ENCODE measurements at regions not wholly inside any gene's neighbourhood (a gene's known extent, or its start where the extent isn't known, plus 50 kb on each side); places are given as distances from the start of the nearest gene placed in this dataset.

DNA sequence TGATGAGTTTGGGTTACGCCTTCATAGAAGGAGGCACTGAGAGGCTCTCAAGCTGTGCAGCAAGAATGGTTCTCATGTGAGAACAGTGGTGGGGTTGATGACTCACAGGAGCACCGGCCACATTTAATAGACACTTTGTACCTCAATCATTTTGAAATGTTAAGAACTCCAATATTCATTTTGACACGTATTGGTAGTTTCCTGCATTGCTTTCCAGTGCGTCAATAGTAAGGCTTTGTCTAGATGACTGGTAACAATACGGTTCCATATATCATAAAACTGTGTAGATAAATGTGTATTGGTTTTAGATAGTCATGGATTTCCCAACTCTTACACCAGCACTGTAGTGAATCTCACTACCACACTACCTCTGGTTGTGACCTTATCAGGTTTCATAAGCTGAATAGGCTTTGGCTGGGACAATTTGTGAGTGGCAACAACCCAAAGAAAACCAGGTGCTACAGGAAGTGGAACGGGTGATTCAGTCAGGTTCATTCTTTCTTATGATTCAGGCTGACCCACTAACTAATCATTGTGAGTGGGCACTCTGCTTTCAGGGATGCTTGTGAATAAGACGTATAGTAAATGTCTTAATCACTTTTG lies 362.6 kb downstream of the KLF5 start:
- DNase-seq, result no peak

GRCh38 chr13:73419186-73419585 lies 360.4 kb downstream of the KLF5 start:
- DNase-seq, result no peak

DNA sequence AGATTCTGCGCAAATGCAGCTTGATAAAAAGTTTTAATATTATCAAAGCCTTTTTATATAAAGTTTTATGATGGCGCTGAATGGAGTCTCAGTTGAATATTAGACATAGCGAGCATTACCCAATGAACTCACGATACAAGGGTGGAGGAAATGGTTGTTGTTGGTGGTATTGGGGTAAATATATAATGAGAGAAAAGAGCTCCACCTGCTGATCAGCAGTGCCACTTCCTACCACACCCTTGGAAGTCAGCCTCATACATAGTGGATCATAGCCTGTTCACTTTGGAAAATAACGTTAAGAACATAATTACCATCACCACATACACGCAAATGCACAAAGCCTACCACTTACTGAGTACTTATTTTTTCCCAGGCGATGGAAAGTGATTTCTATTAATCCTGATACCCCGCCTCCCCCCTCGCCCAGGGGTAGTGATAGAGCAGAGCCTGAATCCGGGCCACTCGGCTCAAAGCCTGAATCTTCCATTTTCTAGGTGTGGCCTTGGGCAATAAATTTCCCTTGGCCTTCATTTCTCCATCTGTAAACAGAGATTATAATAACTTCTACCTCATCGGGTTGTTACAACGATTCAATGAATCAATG lies 358.3 kb downstream of the KLF5 start:
- DNase-seq, result peak; percentile 36 to 55

DNA sequence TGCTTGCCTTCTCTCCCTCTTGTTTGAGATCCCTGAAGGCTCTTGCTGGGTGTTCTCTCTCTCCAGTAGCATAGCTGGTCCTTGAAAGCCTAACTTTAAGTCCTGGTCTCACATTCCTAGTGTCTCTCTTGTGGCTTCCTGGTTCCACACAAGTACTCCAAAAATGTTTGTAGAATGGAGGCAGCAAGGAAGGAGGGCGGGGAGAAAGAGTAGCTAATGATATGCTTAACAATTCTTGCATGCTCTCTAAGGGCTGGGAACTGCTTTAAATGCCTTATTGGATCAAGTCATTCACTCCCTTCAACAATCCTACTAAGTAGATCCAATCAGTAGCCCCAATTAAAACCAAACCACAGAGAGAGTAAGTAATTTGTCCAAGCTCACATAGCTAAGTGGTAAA lies 357.3 kb downstream of the KLF5 start:
- DNase-seq, result no peak

DNA sequence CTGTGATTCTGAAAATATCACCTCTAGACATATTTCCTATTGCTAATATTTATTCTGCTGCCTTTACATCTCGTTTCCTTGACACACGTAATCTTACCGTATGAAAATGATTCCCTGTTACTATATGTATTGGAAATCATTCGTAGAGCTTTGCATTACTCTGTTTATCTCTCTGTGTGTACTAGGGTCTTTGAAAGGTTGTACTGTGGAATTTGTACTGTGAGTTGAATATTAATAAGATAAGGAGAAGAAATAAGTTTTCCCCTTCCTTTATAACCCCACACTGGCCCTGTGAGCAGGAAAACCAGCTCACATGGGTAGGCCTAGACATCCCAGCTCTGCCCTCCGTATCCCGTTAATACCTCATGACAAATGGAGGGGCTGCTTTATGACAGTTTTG lies 354.9 kb downstream of the KLF5 start:
- DNase-seq, result no peak

GRCh38 chr13:73412933-73413332 lies 354.1 kb downstream of the KLF5 start:
- no peak for DNase-seq

DNA sequence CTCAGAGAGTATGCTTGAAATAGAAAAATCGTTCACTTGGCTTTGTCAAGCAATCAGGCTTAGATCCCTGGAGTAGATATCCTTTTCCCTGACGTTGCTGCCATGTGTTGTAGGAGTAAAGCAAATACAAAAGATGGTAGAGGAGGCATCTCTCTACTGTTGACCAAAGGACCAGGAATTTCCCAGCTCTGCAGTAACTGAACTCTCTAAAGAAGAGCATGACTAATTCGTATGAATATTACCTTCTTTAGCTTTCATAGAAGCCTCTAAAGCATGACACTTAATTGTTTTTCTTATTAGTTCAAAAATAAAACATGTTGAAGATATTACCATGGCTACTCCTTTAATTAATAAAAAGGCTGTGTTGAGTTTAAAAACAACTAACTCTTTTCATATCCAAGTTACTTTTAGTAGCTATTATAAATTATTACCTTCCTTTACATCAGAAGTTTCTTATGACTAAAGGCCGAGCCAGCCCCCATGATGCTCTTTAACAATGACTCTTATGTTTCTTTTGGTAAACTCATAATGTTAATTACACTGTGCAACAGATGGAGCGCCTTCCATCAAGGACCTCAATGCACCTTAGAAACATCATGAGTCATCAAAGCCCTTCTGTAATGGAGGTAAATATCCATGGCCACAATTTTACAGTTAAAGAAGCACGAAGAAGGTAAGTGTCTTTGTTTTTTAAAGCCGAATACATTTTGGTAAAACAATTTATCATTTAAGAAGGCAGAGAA lies 352.4 kb downstream of the KLF5 start:
- DNase-seq, result no peak

DNA sequence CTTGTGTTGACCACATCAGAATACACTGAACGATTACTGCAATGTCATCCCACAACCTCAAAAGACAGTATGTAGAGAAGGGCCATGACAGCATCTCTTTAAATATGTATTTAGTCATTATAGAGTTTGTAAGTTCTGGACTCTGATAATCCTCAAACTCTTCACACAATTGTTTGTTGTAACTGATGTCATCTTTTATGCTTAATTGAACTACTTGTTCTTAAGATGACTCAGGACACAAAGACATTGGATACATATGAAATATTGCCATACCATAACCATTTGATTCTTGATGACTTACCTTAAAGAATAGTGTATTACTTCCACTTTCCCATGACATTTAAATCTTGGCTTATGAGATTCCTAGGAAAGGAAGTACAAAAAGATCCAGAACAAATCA lies 347.6 kb downstream of the KLF5 start:
- DNase-seq, result no peak

DNA sequence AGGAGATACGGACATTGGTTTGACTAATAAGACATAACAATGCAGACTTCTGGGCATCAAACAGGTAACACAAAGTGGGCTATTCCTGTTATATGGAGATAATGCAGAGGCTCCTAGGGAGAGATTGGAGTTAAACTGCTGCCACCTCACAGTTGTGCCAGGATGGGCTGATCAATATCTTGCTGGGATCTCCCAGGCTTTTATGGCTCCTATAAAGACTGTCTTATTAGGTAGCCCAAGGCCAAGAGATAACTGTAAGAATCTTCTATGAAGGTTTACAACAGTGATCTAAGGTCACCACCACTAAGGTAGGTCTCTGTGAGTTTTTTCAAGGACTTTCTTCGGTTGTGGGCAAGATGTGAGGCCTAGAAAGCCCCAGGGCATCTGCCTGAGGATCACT lies 345.8 kb downstream of the KLF5 start:
- DNase-seq, result no peak

- no peak for DNase-seq
These were observed 344.7 kb downstream of the KLF5 start for GRCh38 chr13:73403355-73404120.

DNA sequence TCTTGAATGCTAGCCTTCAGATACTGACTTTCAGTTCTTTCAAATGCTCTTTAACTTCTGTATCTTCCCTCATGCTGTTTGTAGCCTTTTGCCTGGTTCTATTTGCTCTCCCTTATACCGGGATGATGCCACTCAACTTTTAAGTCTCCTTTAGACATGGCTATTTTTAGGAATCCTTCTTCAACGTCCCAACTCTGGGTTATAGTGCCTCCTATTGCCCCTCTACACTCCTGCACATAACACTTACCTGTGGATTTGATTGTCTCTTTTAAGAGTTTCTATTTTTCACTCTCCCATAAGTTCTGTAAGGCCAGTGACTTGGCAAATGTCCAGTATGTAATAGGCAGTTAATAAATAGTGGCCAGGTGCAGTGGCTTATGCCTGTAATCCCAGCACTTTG lies 343.0 kb downstream of the KLF5 start:
- peak in 1 of 2 experiments; percentile 9 for DNase-seq

DNA sequence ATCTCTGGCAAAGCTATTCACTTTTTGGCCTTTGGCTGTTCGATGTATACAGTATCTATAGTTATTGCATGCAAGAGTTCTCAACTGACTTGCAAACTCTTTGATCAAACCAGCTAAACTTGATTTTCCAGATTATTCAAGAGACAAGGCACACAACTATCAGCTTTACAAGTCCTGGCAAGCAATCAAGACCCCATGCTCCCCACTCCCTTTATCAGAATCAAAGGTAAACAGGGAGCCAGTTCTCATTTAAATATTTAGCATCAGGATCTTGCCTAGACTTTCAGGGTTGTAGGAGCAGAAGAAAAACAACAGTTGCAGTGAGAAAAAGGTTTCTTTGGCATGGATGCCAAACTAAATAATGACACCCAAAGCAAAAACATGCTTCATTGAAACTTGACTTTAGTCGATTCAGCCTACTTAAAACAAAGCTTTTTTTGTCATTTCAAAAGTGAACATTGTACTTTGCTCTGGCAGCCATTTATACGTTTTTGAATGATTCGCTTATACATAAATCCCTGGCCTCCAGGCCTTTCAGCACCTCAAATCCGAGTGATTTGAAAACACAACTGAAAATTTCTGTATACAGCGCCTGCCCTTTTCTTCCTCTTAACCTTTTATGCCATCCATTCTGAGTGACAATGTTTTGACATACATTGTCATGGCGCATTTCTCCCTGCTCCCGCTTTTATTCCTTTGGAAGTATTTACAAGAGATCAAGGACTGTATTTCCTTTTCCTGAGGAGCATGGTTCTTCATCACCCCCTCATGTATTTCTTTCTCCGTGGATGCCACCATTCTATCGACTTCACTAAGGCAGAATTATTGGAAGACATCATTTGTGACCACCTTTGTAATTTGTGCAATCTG lies 340.8 kb downstream of the KLF5 start:
- DNase-seq, result peak; percentile 62 to 87

DNA sequence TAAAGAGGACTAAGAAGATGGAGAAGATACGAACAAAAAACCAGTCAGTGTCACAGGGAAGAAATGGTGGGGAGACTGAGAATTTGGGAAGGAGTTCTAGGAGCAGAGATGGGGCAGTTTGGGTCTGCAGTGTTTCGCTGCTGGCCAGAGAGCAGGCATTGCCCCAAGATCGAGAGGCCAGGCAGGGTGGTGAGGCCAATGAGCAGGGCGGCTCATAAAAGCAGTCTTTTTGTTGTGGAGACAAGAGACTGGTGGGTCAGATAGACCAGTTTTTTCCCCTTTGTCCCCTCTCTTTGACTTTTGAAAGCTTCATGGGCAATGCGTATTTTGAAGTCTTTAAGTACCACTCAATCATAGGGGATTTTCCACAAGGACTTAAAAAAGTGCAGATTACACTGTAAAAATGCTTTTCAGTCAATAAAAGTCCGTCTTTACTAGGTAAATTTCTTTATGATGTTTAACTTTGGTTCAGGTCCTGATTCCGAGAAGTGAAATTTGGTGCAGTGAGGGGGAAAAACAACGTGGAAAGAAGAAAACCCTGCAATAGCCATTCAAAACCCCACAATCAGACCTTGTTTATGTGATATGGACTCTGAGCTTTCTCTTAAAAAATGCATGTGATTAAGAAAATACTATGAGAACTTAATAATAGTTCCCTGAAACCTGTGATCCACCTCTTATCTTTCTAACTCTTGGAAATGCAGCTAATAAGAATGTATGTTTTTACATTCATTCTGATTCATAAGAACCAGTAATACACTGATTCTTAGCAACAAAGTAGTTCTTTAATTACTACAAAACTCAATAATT lies 338.9 kb downstream of the KLF5 start:
- no peak for DNase-seq

GRCh38 chr13:73394066-73394465 lies 335.3 kb downstream of the KLF5 start:
- no peak for DNase-seq

DNA sequence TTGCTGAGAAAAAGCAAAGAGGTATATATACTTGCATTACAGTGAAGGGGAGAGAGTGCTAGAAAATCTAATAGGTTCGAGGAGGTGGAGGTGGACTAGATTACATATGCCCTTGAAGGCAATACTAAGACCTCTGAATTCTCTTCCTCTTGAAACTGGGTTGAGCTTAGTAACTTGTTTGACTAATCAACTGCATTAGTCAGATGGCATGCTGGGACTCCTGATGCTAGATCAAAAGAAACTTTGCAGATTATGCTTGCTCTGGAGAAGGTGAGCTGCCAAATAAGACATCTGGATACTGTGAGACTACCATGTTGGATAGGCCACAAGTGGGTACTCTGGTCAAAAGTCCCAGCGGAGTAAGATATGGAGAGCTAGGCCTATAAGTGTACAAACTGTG lies 331.3 kb downstream of the KLF5 start:
- no peak for DNase-seq

DNA sequence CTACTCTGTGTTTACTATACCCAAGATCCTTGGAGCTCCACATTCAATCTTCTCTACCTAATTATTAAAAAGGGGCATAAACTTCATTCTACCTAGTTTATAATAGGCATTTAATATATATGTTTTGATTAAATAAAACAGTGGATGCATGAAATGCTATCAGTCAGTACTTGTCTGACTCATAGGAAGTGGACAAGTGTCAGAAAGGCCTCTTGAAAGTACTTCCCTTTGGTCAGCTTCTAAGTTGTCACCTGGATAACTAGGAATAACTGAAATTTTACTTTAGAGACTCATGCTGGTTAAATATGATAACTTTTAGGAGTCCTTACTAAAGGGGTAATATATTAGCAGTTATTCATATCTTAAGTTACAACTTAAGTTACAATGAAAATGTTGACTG lies 329.8 kb downstream of the KLF5 start:
- no peak for DNase-seq

DNA sequence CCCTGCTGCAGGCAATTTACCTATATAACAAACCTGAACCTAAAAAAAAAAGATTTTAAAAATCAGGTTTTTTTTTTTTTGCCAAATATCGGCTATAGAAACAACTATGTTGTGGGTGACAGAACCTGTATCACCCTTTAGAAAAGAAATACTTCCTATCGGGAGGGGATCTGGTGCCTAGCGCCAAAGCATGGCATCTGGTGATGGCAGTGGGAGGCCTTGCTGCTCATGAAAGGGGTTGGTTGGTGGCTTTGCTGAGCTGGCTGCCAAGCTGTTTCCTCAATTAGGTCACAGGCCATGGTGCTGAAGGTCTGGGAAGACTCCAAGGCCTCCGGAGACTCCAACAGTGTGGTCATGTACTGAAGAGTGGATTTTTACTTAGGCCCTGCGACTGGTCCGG lies 328.5 kb downstream of the KLF5 start:
- DNase-seq, result no peak

GRCh38 chr13:73385848-73386247 lies 327.0 kb downstream of the KLF5 start:
- no peak for DNase-seq

GRCh38 chr13:73372666-73373627 lies 314.1 kb downstream of the KLF5 start:
- no peak for DNase-seq

DNA sequence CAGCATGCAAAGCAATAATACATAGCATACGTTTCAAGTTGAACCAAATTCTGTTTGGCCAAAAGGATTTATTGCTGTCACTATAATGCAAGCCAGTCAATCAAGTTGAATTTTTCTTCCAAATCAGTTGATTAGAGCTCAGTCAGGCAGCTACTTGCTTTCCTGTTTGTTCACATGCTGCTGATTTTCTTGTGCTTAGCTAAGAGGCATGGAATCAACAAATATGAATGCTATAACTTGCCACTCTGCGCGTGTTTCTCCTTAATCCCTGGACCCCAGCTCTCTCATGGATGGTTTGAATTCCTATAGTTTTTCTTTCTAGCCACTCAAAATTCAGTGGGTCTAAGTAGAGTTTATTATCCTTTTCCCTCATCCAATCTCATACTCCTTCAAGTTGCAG lies 311.3 kb downstream of the KLF5 start:
- no peak for DNase-seq

- no peak for DNase-seq
These were observed 310.3 kb downstream of the KLF5 start for GRCh38 chr13:73369095-73369494.
